SK-N-SH (cell line): ENCODE measurements at regions not wholly inside any gene's neighbourhood (a gene's known extent, or its start where the extent isn't known, plus 50 kb on each side); places are given as distances from the start of the nearest gene placed in this dataset.

ENCODE experiments used
- CTCF ChIA-PET: fragments of 300-600, 350-600 bp; formaldehyde crosslinking; extraction: SDS; loops from one replicate; lab custom pipeline; 2021; lab: Yijun Ruan, JAX
- POLR2A ChIA-PET: fragments of 350-600 bp; sonication (Branson Sonifier 250); formaldehyde crosslinking; extraction: SDS; loops from one replicate; lab custom pipeline; 2020; ENCODE audit warnings: antibody characterized with exemption, inconsistent platforms; lab: Yijun Ruan, JAX
- DNase-seq: peaks from one replicate; pipeline ENCODE4 v3.0.0; 2012
- H2AFZ ChIP-seq: fragments of 200-600 bp; sonication (generic); 2 replicates; pipeline ENCODE4 v1.8.1; 2016; ENCODE audit warnings: antibody characterized with exemption, mild to moderate bottlenecking, low read depth
- H3F3A ChIP-seq: fragments of 200-600 bp; sonication (generic); replicated peaks from 2 replicates; pipeline ENCODE3; 2016; ENCODE audit warnings: antibody characterized with exemption, mild to moderate bottlenecking; ENCODE audit not compliant: insufficient read depth
- H3K27ac ChIP-seq, 2 experiments: fragments of 200-500 bp in 1 of 2; fragments of 200-600 bp in 1 of 2; sonication (Bioruptor generic) in 1 of 2; sonication (generic), shearing (Covaris generic) in 1 of 2; 2 replicates each; pipeline versions ENCODE4 v1.5.1 to v1.6.1; 2014 to 2016; ENCODE audit warnings: low read depth in 2 of 2, inconsistent platforms in 1 of 2, low read length in 1 of 2, mild to moderate bottlenecking in 1 of 2, mixed read lengths in 1 of 2
- H3K27me3 ChIP-seq: fragments of 200-600 bp; sonication (generic), shearing (Covaris generic); 2 replicates; pipeline ENCODE4 v1.6.1; 2016; ENCODE audit warnings: mixed run types; ENCODE audit not compliant: insufficient read depth
- H3K36me3 ChIP-seq, 2 experiments: fragments of 200-500 bp in 1 of 2; fragments of 200-600 bp in 1 of 2; sonication (Bioruptor generic) in 1 of 2; sonication (generic) in 1 of 2; replicated peaks in 1 of 2; 2 replicates each; pipeline versions ENCODE3 to v1.5.1; 2014 to 2016; ENCODE audit warnings: low read length in 1 of 2, mild to moderate bottlenecking in 1 of 2; ENCODE audit not compliant: insufficient read depth in 2 of 2, control insufficient read depth in 1 of 2
- H3K4me1 ChIP-seq, 2 experiments: fragments of 200-500 bp in 1 of 2; fragments of 200-600 bp in 1 of 2; sonication (Bioruptor generic) in 1 of 2; sonication (generic), shearing (Covaris generic) in 1 of 2; 2 replicates each; pipeline versions ENCODE4 v1.5.1 to v1.6.1; 2014 to 2016; ENCODE audit warnings: low read depth in 1 of 2, low read length in 1 of 2, mixed run types in 1 of 2; ENCODE audit not compliant: insufficient read depth in 2 of 2, control insufficient read depth in 1 of 2
- H3K4me2 ChIP-seq: fragments of 200-600 bp; sonication (generic), shearing (Covaris generic); 2 replicates; pipeline ENCODE4 v1.6.1; 2017; ENCODE audit warnings: mixed run types
- H3K4me3 ChIP-seq, 2 experiments: fragments of 200-500 bp in 1 of 2; fragments of 200-600 bp in 1 of 2; sonication (Bioruptor generic) in 1 of 2; sonication (generic), shearing (Covaris generic) in 1 of 2; 2 replicates each; pipeline versions ENCODE4 v1.5.1 to v1.8.1; 2014 to 2016; ENCODE audit warnings: low read depth in 2 of 2, inconsistent platforms in 1 of 2, low read length in 1 of 2, mild to moderate bottlenecking in 1 of 2, mixed read lengths in 1 of 2, moderate library complexity in 1 of 2
- H3K79me2 ChIP-seq: fragments of 200-600 bp; sonication (generic); 2 replicates; pipeline ENCODE4 v1.8.1; 2017; ENCODE audit warnings: mild to moderate bottlenecking; ENCODE audit not compliant: insufficient read depth
- H3K9ac ChIP-seq: fragments of 200-600 bp; sonication (generic); 2 replicates; pipeline ENCODE4 v1.6.1; 2017; ENCODE audit warnings: mixed run types
- H3K9me2 ChIP-seq: fragments of 200-600 bp; sonication (generic); 2 replicates; pipeline ENCODE4 v1.6.1; 2017; ENCODE audit warnings: mixed run types
- H3K9me3 ChIP-seq: fragments of 200-600 bp; sonication (generic); 2 replicates; pipeline ENCODE4 v1.6.1; 2017; ENCODE audit warnings: mixed run types, mild to moderate bottlenecking, moderate library complexity
- H4K20me1 ChIP-seq: fragments of 200-600 bp; sonication (generic); 2 replicates; pipeline ENCODE4 v1.6.1; 2017; ENCODE audit warnings: mild to moderate bottlenecking, mixed run types; ENCODE audit not compliant: insufficient read depth
- FOXJ3 ChIP-seq: sonication (generic); formaldehyde crosslinking; IDR thresholded peaks from 2 replicates; pipeline ENCODE4 v1.5.1; 2020; ENCODE audit warnings: mild to moderate bottlenecking, missing genetic modification reagents
- GATA2 ChIP-seq: sonication (generic); formaldehyde crosslinking; IDR thresholded peaks from 2 replicates; pipeline ENCODE4 v1.5.0; 2020; ENCODE audit warnings: mild to moderate bottlenecking, missing genetic modification reagents
- JUND ChIP-seq: IDR thresholded peaks from 2 replicates; pipeline ENCODE4 v1.4.0; 2012
- MAX ChIP-seq: IDR thresholded peaks from 2 replicates; pipeline ENCODE4 v1.4.0; 2012; ENCODE audit warnings: low read depth
- MEF2A ChIP-seq: IDR thresholded peaks from 2 replicates; pipeline ENCODE4 v1.4.0; 2012; ENCODE audit warnings: low read depth, borderline replicate concordance
- NFIC ChIP-seq: IDR thresholded peaks from 2 replicates; pipeline ENCODE4 v1.4.0; 2012; ENCODE audit warnings: borderline replicate concordance
- NRF1 ChIP-seq: IDR thresholded peaks from 2 replicates; pipeline ENCODE4 v1.6.1; 2012; ENCODE audit warnings: low read depth, mild to moderate bottlenecking, low read length
- RFX5 ChIP-seq: IDR thresholded peaks from 2 replicates; pipeline ENCODE4 v1.6.1; 2012; ENCODE audit warnings: mild to moderate bottlenecking, improper control_type of control experiment, low read length
- RXRA ChIP-seq: IDR thresholded peaks from 2 replicates; pipeline ENCODE4 v1.4.0; 2012; ENCODE audit warnings: low read depth, mild to moderate bottlenecking, borderline replicate concordance
- USF1 ChIP-seq: IDR thresholded peaks from 2 replicates; pipeline ENCODE4 v1.4.0; 2012; ENCODE audit warnings: low read depth, borderline replicate concordance
- WGBS: methylation state at CpG from one replicate; pipeline ENCODE4 v1.1.6; 2017; ENCODE audit warnings: low lambda C conversion rate; 5-methylcytosine and 5-hydroxymethylcytosine counted together
- TF ChIP-seq, protein P1 (sequence below): IDR thresholded peaks from 2 replicates; pipeline ENCODE4; 2012

- Histone ChIP-seq H2AFZ (no peak overlapping the region), H3K9me2 (no peaks in the 10 kb centered on the region), H3K9me3 (peaks cover 7% of the 10 kb centered on the region; the same call in 1 of the 2 replicates), H3K9ac (no peak overlapping the region), H3K27ac (no peak overlapping the region), H3F3A (no peaks in the 10 kb centered on the region), H3K4me3 (no peak overlapping the region), H3K36me3 (no peaks in the 10 kb centered on the region), H3K4me2 (no peak overlapping the region), H3K79me2 (no peaks in the 10 kb centered on the region), H3K27me3 (peaks cover 16% of the 10 kb centered on the region; the same call in 1 of the 2 replicates), H3K4me1 (no peaks in the 10 kb centered on the region), H4K20me1 (no peaks in the 10 kb centered on the region)
- ChIA-PET CTCF (no interaction called here), POLR2A (no interaction called here)
- no peak for DNase-seq
- WGBS: 7% methylated on average over 2 of the region's 2 CpGs
- TF ChIP-seq MEF2A: no peak
- no peak for TF ChIP-seq NRF1
- no peak for TF ChIP-seq JUND
- TF ChIP-seq, protein P1, sequence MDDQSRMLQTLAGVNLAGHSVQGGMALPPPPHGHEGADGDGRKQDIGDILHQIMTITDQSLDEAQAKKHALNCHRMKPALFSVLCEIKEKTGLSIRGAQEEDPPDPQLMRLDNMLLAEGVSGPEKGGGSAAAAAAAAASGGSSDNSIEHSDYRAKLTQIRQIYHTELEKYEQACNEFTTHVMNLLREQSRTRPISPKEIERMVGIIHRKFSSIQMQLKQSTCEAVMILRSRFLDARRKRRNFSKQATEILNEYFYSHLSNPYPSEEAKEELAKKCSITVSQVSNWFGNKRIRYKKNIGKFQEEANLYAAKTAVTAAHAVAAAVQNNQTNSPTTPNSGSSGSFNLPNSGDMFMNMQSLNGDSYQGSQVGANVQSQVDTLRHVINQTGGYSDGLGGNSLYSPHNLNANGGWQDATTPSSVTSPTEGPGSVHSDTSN: no peak
- TF ChIP-seq GATA2 (CRISPR knock-in tag): no peak
- no peak for TF ChIP-seq NFIC
- no peak for TF ChIP-seq RFX5
- TF ChIP-seq RXRA: no peak
Observed at GRCh38 chr6:100134703-100135102, 140.7 kb upstream of the MCHR2 start.

- no peaks in the 10 kb centered on the region for H3K4me1 ChIP-seq
- no peaks in the 10 kb centered on the region for H3F3A ChIP-seq
- peaks cover 7% of the 10 kb centered on the region; the same call in 1 of the 2 replicates for H3K9me3 ChIP-seq
- no peak overlapping the region for H2AFZ ChIP-seq
- ChIA-PET CTCF (no interaction called here), POLR2A (no interaction called here)
- no peak overlapping the region for H3K27ac ChIP-seq
- H3K79me2 ChIP-seq: no peaks in the 10 kb centered on the region
- no peak for DNase-seq
- no peaks in the 10 kb centered on the region for H3K9me2 ChIP-seq
- WGBS: 7% methylated on average over 2 of the region's 2 CpGs
- TF ChIP-seq USF1 (no peak), FOXJ3 (CRISPR knock-in tag) (no peak), GATA2 (CRISPR knock-in tag) (no peak), MAX (no peak), JUND (no peak)
- TF ChIP-seq, protein P1: no peak
- no peak overlapping the region for H3K9ac ChIP-seq
- H3K27me3 ChIP-seq: peaks cover 16% of the 10 kb centered on the region; the same call in 1 of the 2 replicates
- H3K36me3 ChIP-seq: no peaks in the 10 kb centered on the region
- no peaks in the 10 kb centered on the region for H4K20me1 ChIP-seq
- H3K4me2 ChIP-seq: no peak overlapping the region
- H3K4me3 ChIP-seq: no peak overlapping the region
Observed at GRCh38 chr6:100134297-100134696, 140.3 kb upstream of the MCHR2 start.
